HepG2 (cell line): ENCODE measurements at regions not wholly inside any gene's neighbourhood (a gene's known extent, or its start where the extent isn't known, plus 50 kb on each side); places are given as distances from the start of the nearest gene placed in this dataset.

Source experiments
- ATAC-seq: fragments of 200-7000 bp; cut with Tn5 transposase; 3 replicates; pipeline ENCODE4 v1.9.1; 2020; ENCODE audit warnings: mild to moderate bottlenecking, moderate library complexity
- BruUV-seq: library from RNA; stranded (reverse); fragments of 400-500 nt; replicated peaks from 2 replicates; lab custom pipeline; 2021; lab: Mats Ljungman, UMichigan
- CTCF ChIA-PET: fragments of 300-600 bp; formaldehyde crosslinking; extraction: SDS; loops from one replicate; lab custom pipeline; 2021; ENCODE audit warnings: low total read pairs, inconsistent platforms, low intra/inter-chr PET ratio; lab: Yijun Ruan, JAX
- POLR2A ChIA-PET: fragments of 350-600 bp; sonication (Branson Sonifier 250); formaldehyde crosslinking; loops from one replicate; lab custom pipeline; 2020; ENCODE audit warnings: antibody characterized with exemption, inconsistent platforms; lab: Yijun Ruan, JAX
- DNase-seq: peaks from one replicate; pipeline ENCODE4 v3.0.0-alpha.2; 2015; ENCODE audit warnings: low spot score
- FAIRE-seq: peaks from 3 replicates; lab custom pipeline; 2011; peaks lifted over from hg19 to GRCh38; lab: Jason Lieb, UNC
- H2AFZ ChIP-seq: one replicate; pipeline ENCODE4 v1.6.1; 2011; ENCODE audit warnings: low read length, inconsistent platforms
- H3K27ac ChIP-seq: fragments of 300-600 bp; 3 replicates; pipeline ENCODE4 v1.8.0; 2011; ENCODE audit warnings: mixed run types, mild to moderate bottlenecking, mixed read lengths, low read length, inconsistent platforms; ENCODE audit not compliant: insufficient read depth; ENCODE audit errors: extremely low read length
- H3K27me3 ChIP-seq, 2 experiments: fragments of 200-600 bp in 1 of 2; 2 replicates in 1 of 2; 3 replicates in 1 of 2; pipeline versions ENCODE4 v1.6.0 to v1.8.0; 2011; ENCODE audit warnings: low read length in 2 of 2, mild to moderate bottlenecking in 2 of 2, moderate library complexity in 2 of 2, inconsistent platforms in 1 of 2; ENCODE audit not compliant: insufficient read depth in 2 of 2, control insufficient read depth in 1 of 2
- H3K36me3 ChIP-seq, 2 experiments: fragments of 200-600 bp in 1 of 2; replicated peaks in 1 of 2; 2 replicates in 1 of 2; 3 replicates in 1 of 2; pipeline versions ENCODE4 v1.5.1 to v1.8.0; 2011; ENCODE audit warnings: low read length in 2 of 2, inconsistent platforms in 1 of 2; ENCODE audit not compliant: insufficient read depth in 2 of 2, control insufficient read depth in 1 of 2
- H3K4me1 ChIP-seq: 2 replicates; pipeline ENCODE4 v1.5.1; 2012; ENCODE audit warnings: low read length, inconsistent platforms; ENCODE audit not compliant: insufficient read depth
- H3K4me2 ChIP-seq: 2 replicates; pipeline ENCODE4 v1.6.0; 2011; ENCODE audit warnings: low read depth, low read length, inconsistent platforms
- H3K4me3 ChIP-seq, 3 experiments: fragments of 200-600 bp in 1 of 3; sonication (generic), shearing (Covaris generic) in 1 of 3; replicated peaks in 1 of 3; 2 replicates each; pipeline ENCODE4 v1.5.1; 2011 to 2016; ENCODE audit warnings: low read length in 3 of 3, inconsistent platforms in 2 of 3, low read depth in 2 of 3, mild to moderate bottlenecking in 2 of 3, control low read depth in 1 of 3, mixed read lengths in 1 of 3; ENCODE audit not compliant: insufficient read depth in 1 of 3
- H3K79me2 ChIP-seq: one replicate; pipeline ENCODE4 v1.6.1; 2011; ENCODE audit warnings: low read length, inconsistent platforms; ENCODE audit not compliant: insufficient read depth
- H3K9ac ChIP-seq: 2 replicates; pipeline ENCODE4 v1.6.0; 2011; ENCODE audit warnings: mild to moderate bottlenecking, low read depth, low read length, inconsistent platforms; ENCODE audit not compliant: insufficient read depth
- H3K9me3 ChIP-seq: 2 replicates; pipeline ENCODE4 v1.5.1; 2012; ENCODE audit warnings: mild to moderate bottlenecking, low read length
- H4K20me1 ChIP-seq: 2 replicates; pipeline ENCODE4 v1.6.0; 2011; ENCODE audit warnings: inconsistent platforms, mild to moderate bottlenecking, low read length, moderate library complexity; ENCODE audit not compliant: insufficient read depth
- AHR ChIP-seq: IDR thresholded peaks from 2 replicates; pipeline ENCODE4 v1.6.1; 2018; ENCODE audit warnings: missing genetic modification reagents, missing compliant biosample characterization
- CEBPB ChIP-seq: IDR thresholded peaks from 2 replicates; pipeline ENCODE4 v1.6.1; 2011; ENCODE audit warnings: low read depth, low read length, improper control_type of control experiment, borderline replicate concordance
- HMGXB3 ChIP-seq: sonication (generic); formaldehyde crosslinking; IDR thresholded peaks from 2 replicates; pipeline ENCODE4 v1.4.0; 2020; ENCODE audit warnings: missing genetic modification reagents, borderline replicate concordance
- REL ChIP-seq: sonication (generic); formaldehyde crosslinking; conservative IDR thresholded peaks from 2 replicates; pipeline ENCODE4 v1.8.0; 2022; ENCODE audit warnings: mild to moderate bottlenecking, missing genetic modification reagents, moderate library complexity
- SMAD3 ChIP-seq: sonication (generic); formaldehyde crosslinking; IDR thresholded peaks from 2 replicates; pipeline ENCODE4 v1.4.0; 2020; ENCODE audit warnings: missing genetic modification reagents
- SMARCE1 ChIP-seq: fragments of 450-650 bp; IDR thresholded peaks from 2 replicates; pipeline ENCODE4 v1.6.1; 2017; ENCODE audit warnings: borderline replicate concordance
- TSC22D2 ChIP-seq: sonication (generic); formaldehyde crosslinking; IDR thresholded peaks from 2 replicates; pipeline ENCODE4 v1.5.1; 2020; ENCODE audit warnings: missing genetic modification reagents, mild to moderate bottlenecking, borderline replicate concordance
- ZNF652 ChIP-seq: IDR thresholded peaks from 2 replicates; pipeline ENCODE4 v1.6.1; 2016; ENCODE audit warnings: low read depth, borderline replicate concordance
- WGBS: methylation state at CpG from one replicate; pipeline ENCODE4 v1.1.6; 2017; ENCODE audit warnings: low lambda C conversion rate; 5-methylcytosine and 5-hydroxymethylcytosine counted together
- in situ Hi-C: cut with HindIII; loops from 2 replicates; pipeline ENCODE4 v1.10.0; 2017; ENCODE audit warnings: low pct_unique_long_range_greater_than_20kb; ENCODE audit not compliant: extremely low pct_ligation_motif_present
- intact Hi-C: fragments of 100-400 bp; cut with micrococcal nuclease; formaldehyde crosslinking; loops from one replicate; pipeline ENCODE4 v1.10.0; 2022; ENCODE audit not compliant: unreplicated experiment

- TF ChIP-seq TSC22D2 (CRISPR knock-in tag) (no peak), SMARCE1 (no peak), REL (CRISPR knock-in tag) (no peak), CEBPB (no peak), SMAD3 (no peak), HMGXB3 (no peak), ZNF652 (no peak), AHR (no peak)
- TF ChIP-seq, all 625 proteins: peak for 0
- Histone ChIP-seq H2AFZ (no peak overlapping the region), H3K27me3 (no peaks in the 10 kb centered on the region), H3K27ac (no peak overlapping the region), H3K36me3 (no peaks in the 10 kb centered on the region), H3K4me3 (no peak overlapping the region), H3K9ac (no peak overlapping the region), H4K20me1 (no peaks in the 10 kb centered on the region), H3K4me2 (no peak overlapping the region), H3K79me2 (no peaks in the 10 kb centered on the region), H3K4me1 (no peaks in the 10 kb centered on the region), H3K9me3 (peaks cover 68% of the 10 kb centered on the region)
- ChIA-PET POLR2A (no interaction called here), CTCF (no interaction called here)
- 0% methylated on average over 1 of the region's 1 CpG for WGBS
- in situ Hi-C loops: no loop called here
- ATAC-seq (no peak), DNase-seq (no peak), FAIRE-seq (no peak)
- BruUV-seq: no TSS peak
- intact Hi-C loops: no loop called here
Observed at GRCh38 chr1:69045572-69045971, 522.1 kb upstream of the LRRC7 start.
